OCI-LY7 (cell line): ENCODE measurements at regions not wholly inside any gene's neighbourhood (a gene's known extent, or its start where the extent isn't known, plus 50 kb on each side); places are given as distances from the start of the nearest gene placed in this dataset.

Experiments
- BruUV-seq: library from RNA; stranded (reverse); fragments of 400-500 nt; replicated peaks from 2 replicates; lab custom pipeline; 2021; lab: Mats Ljungman, UMichigan
- CTCF ChIA-PET: fragments of 300-600 bp; sonication (Branson Sonifier 250); formaldehyde crosslinking; loops from one replicate; lab custom pipeline; 2022; ENCODE audit warnings: antibody characterized with exemption; ENCODE audit not compliant: unreplicated experiment; lab: Charles Lee
- POLR2A ChIA-PET: fragments of 300-600 bp; sonication (Branson Sonifier 250); formaldehyde crosslinking; loops from one replicate; lab custom pipeline; 2022; ENCODE audit warnings: antibody characterized with exemption; lab: Charles Lee
- DNase-seq: peaks from one replicate; pipeline ENCODE4 v3.0.0-alpha.2; 2015; ENCODE audit warnings: low spot score
- H2AFZ ChIP-seq: fragments of 200-600 bp; sonication (generic), shearing (Covaris generic); 2 replicates; pipeline ENCODE4 v1.6.1; 2014; ENCODE audit warnings: mild to moderate bottlenecking, antibody characterized with exemption, low read length, moderate library complexity
- H3K27ac ChIP-seq: fragments of 200-600 bp; sonication (generic); 2 replicates; pipeline ENCODE4 v1.5.1; 2014; ENCODE audit warnings: mixed run types, low read depth, mild to moderate bottlenecking, moderate library complexity, low read length, inconsistent platforms; ENCODE audit not compliant: poor library complexity, severe bottlenecking
- H3K36me3 ChIP-seq: fragments of 200-600 bp; sonication (generic); 2 replicates; pipeline ENCODE4 v1.6.1; 2014; ENCODE audit warnings: mild to moderate bottlenecking, antibody characterized with exemption, low read length, moderate library complexity, mixed read lengths; ENCODE audit not compliant: insufficient read depth
- H3K4me1 ChIP-seq: fragments of 200-600 bp; sonication (generic); 2 replicates; pipeline ENCODE4 v1.5.1; 2014; ENCODE audit warnings: mild to moderate bottlenecking, low read length; ENCODE audit not compliant: insufficient read depth, poor library complexity, severe bottlenecking
- H3K4me2 ChIP-seq: fragments of 200-600 bp; sonication (generic); 2 replicates; pipeline ENCODE4 v1.6.1; 2014; ENCODE audit warnings: mild to moderate bottlenecking, low read length
- H3K4me3 ChIP-seq: fragments of 200-600 bp; sonication (generic); 2 replicates; pipeline ENCODE4 v1.5.1; 2014; ENCODE audit warnings: mild to moderate bottlenecking, low read depth, low read length; ENCODE audit not compliant: poor library complexity, severe bottlenecking
- H3K79me2 ChIP-seq: fragments of 200-600 bp; sonication (generic); 2 replicates; pipeline ENCODE4 v1.6.1; 2016; ENCODE audit warnings: low read depth, mild to moderate bottlenecking, low read length, moderate library complexity, mixed read lengths; ENCODE audit not compliant: insufficient read depth
- H3K9me2 ChIP-seq: fragments of 200-600 bp; sonication (generic); 2 replicates; pipeline ENCODE4 v1.6.1; 2016; ENCODE audit warnings: mild to moderate bottlenecking, low read length, mixed read lengths; ENCODE audit not compliant: insufficient read depth
- H3K9me3 ChIP-seq: fragments of 200-600 bp; sonication (generic); 2 replicates; pipeline ENCODE4 v1.6.1; 2014; ENCODE audit warnings: mild to moderate bottlenecking, mixed run types, low read length, mixed read lengths
- H4K20me1 ChIP-seq: fragments of 200-600 bp; sonication (generic); 2 replicates; pipeline ENCODE4 v1.6.1; 2014; ENCODE audit warnings: mild to moderate bottlenecking, antibody characterized with exemption, low read length, moderate library complexity, mixed read lengths; ENCODE audit not compliant: insufficient read depth
- CTCF ChIP-seq: fragments of 200-600 bp; sonication (generic); conservative IDR thresholded peaks from 2 replicates; pipeline ENCODE4 v1.5.1; 2014; ENCODE audit warnings: mild to moderate bottlenecking, antibody characterized with exemption, low read length, moderate library complexity, mixed read lengths
- EZH2phosphoT487 ChIP-seq: fragments of 200-600 bp; sonication (generic); IDR thresholded peaks from 2 replicates; pipeline ENCODE4 v1.6.1; 2018; ENCODE audit warnings: low read depth, borderline replicate concordance, mild to moderate bottlenecking, mixed run types, antibody characterized with exemption, low read length, moderate library complexity, mixed read lengths
- intact Hi-C: fragments of 100-400 bp; cut with micrococcal nuclease; formaldehyde crosslinking; loops from one replicate; pipeline ENCODE4 v1.10.0; 2022; ENCODE audit not compliant: unreplicated experiment

GRCh38 chr2:11024259-11024645 is 112.5 kb downstream of the KCNF1 start:
- TF ChIP-seq CTCF (no peak), EZH2phosphoT487 (no peak)
- no peaks in the 10 kb centered on the region for H3K9me2 ChIP-seq
- no peaks in the 10 kb centered on the region for H3K79me2 ChIP-seq
- no peak overlapping the region for H3K27ac ChIP-seq
- no peak overlapping the region for H2AFZ ChIP-seq
- H3K9me3 ChIP-seq, result no peaks in the 10 kb centered on the region
- BruUV-seq, result no TSS peak
- ChIA-PET POLR2A (no interaction called here), CTCF (no interaction called here)
- no peak overlapping the region for H3K4me2 ChIP-seq
- DNase-seq, result no peak
- no peak overlapping the region for H3K4me3 ChIP-seq
- intact Hi-C loops, result no loop called here
- no peaks in the 10 kb centered on the region for H4K20me1 ChIP-seq
- H3K4me1 ChIP-seq, result no peaks in the 10 kb centered on the region
- H3K36me3 ChIP-seq, result no peaks in the 10 kb centered on the region

- TF ChIP-seq EZH2phosphoT487 (no peak), CTCF (no peak)
- Histone ChIP-seq H4K20me1 (no peaks in the 10 kb centered on the region), H3K36me3 (no peaks in the 10 kb centered on the region), H2AFZ (no peak overlapping the region), H3K79me2 (no peaks in the 10 kb centered on the region), H3K4me3 (no peak overlapping the region), H3K27ac (no peak overlapping the region), H3K4me1 (no peaks in the 10 kb centered on the region), H3K4me2 (no peak overlapping the region), H3K9me2 (no peaks in the 10 kb centered on the region), H3K9me3 (no peaks in the 10 kb centered on the region)
- intact Hi-C loops, result no loop called here
- DNase-seq, result no peak
- ChIA-PET CTCF (no interaction called here), POLR2A (no interaction called here)
- no TSS peak for BruUV-seq
Observed at GRCh38 chr2:11024687-11025086, 113.0 kb downstream of the KCNF1 start.

GRCh38 chr2:11026286-11026921 is 114.7 kb downstream of the KCNF1 start:
- no peak overlapping the region for H3K4me2 ChIP-seq
- no peaks in the 10 kb centered on the region for H3K9me3 ChIP-seq
- no peaks in the 10 kb centered on the region for H3K36me3 ChIP-seq
- no peaks in the 10 kb centered on the region for H3K4me1 ChIP-seq
- H3K79me2 ChIP-seq, result no peaks in the 10 kb centered on the region
- H3K9me2 ChIP-seq, result no peaks in the 10 kb centered on the region
- H3K4me3 ChIP-seq, result no peak overlapping the region
- intact Hi-C loops, result no loop called here
- POLR2A ChIA-PET, result no interaction called here
- no peaks in the 10 kb centered on the region for H4K20me1 ChIP-seq
- no TSS peak for BruUV-seq
- CTCF ChIA-PET, result no interaction called here
- no peak overlapping the region for H3K27ac ChIP-seq
- H2AFZ ChIP-seq, result no peak overlapping the region
- no peak for DNase-seq
- TF ChIP-seq CTCF (no peak), EZH2phosphoT487 (no peak)
